Activated CD4-positive, alpha-beta T cell treated with anti-CD3 and anti-CD28 coated beads, Interleukin-2, amount 50 U/mL, for 48 hours (primary cell): ENCODE measurements at regions not wholly inside any gene's neighbourhood (a gene's known extent, or its start where the extent isn't known, plus 50 kb on each side); places are given as distances from the start of the nearest gene placed in this dataset.
"Not testable (repeated sequence)": the region's sequence is repeated elsewhere in the genome, so short reads cannot be mapped to it uniquely, and the experiment has no call there.

ENCODE experiments used
- DNase-seq, 2 experiments: peaks; one replicate each; pipeline ENCODE4 v3.0.0-alpha.2; 2020

DNA sequence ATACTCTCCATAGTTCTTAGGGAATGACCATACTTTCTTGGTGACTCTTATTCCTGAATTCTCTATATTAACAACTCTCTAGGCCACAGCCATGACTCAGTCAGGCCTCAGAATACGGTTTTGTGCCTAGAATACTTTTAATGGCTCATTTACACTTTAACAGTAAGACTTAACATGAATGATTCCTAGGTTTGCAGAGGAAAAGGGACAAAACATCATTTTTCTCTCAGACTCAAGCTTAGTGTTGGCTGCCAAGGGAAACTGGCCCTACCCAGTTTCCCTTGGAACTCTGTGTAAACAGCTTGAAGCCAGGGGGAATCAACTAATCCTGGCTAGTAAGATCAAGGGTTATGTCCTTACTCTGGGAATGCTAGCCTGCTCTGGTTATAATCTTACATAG lies 164.9 kb upstream of the PKN2 start:
- DNase-seq = no peak

GRCh38 chr1:88523854-88524528 lies 160.1 kb upstream of the PKN2 start:
- no peak for DNase-seq

DNA sequence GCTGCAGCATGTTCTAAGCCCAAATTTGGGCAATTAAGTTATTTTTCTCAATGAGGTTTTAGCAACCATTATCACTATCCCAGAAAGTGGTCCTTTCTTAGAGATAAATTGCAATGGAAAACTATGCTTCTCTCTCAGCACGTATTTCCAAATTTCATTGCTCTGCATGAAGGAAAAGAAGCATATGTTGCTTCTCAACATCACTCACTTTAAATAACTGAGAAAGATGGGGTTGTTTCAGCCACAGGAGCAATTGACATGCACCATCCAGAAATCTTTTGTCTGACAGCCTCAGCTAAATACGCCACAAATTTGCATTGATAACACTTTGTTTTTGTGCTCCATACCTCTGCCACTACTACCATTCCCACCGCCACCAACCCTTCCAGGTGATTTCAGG lies 157.6 kb upstream of the PKN2 start:
- DNase-seq = no peak

GRCh38 chr1:88528792-88529191 lies 155.3 kb upstream of the PKN2 start:
- DNase-seq = no peak

DNA sequence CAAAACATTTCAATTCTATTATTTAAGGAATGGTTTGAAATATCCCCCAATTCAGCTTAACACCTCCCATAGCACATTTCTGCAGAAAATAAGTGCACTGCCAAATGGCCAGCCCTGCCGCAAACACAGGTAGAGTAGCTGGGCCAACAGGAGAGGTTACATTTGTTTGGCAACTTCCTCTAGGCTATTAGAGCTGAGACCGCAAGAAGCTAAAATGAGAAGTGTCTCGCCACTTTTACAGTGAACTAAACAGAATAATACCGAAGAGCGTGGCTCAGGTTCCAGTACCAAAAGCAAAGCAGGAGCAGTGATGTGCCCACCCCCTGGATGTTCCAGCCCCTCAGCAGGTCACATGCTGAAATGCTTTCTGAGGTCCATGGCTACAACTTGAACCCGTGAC lies 154.5 kb upstream of the PKN2 start:
- DNase-seq = no peak

DNA sequence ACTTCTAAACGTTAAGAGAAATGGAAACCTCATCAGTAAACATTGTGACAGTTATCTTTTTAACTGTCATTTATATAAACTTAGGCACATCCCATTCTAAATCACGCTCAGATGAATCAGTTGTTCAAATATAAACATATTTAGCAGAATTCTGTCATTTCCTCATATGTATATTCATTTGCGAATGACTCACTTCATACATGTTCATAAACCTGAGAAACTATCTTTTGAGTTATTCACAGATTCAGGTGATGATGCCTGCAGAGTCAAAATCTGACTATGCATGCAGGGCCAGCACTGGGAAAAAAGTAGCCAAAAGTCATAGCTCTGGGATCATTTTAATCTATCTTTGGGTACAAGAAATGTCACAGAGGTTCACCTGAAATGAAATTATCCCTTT lies 153.8 kb upstream of the PKN2 start:
- no peak for DNase-seq

DNA sequence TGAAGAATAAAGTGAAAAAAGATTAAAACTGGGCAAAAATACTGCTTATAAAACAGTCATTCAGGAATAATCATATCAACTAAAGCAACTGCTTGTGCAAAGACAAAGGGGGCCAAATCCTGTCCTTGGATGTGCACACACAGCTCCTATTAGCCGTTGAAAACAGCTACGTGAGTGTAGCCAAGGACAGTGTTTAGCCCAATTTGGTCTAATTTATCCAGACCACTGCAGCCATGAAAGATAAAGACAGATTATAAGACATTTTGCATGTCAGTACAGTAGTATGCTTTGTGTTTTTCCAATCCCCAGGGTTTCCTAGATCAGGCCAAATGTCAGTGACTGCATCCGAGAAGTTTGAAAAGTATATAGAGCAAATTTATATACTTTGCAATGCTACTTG lies 146.3 kb upstream of the PKN2 start:
- no peak for DNase-seq

- DNase-seq = no peak
Observed at GRCh38 chr1:88538222-88538899, 145.7 kb upstream of the PKN2 start.

DNA sequence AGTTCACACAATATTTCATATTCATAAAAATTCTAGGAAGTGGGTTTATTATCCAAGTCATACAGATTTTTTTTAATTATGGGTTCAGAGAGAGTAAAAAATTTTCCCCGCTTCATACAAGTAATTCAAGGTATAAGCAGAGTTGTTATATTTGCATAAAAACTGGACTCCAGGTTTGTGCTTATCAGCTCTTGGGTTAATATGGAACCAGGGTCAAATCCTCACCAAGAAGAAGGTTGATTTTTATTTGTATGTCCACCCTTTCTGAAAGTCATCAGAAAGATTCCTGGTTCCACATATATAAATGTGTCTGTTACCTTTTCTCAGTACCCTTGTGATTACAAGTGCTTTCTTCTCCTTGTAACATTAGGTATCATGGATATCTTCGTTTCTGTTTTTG lies 143.8 kb upstream of the PKN2 start:
- DNase-seq = no peak

DNA sequence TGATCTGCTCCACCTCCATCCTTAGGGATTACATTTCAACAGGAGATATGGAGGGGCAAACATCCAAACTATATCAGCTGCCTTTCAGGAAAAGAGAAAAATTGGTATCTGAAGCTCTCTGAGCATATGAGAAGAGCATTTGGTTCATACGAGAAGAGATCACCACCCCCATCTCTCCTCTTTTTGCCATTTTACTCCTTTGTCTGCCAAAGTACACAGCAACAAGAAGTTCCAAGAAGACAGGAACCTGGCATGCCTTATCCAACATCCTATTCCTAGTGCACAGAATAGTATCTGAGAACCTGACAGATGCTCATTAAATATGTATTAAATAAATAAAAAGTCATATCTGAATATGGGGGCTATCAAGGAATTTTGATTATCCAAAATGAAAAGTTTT lies 142.5 kb upstream of the PKN2 start:
- no peak for DNase-seq

GRCh38 chr1:88544195-88544594 lies 139.9 kb upstream of the PKN2 start:
- no peak for DNase-seq

DNA sequence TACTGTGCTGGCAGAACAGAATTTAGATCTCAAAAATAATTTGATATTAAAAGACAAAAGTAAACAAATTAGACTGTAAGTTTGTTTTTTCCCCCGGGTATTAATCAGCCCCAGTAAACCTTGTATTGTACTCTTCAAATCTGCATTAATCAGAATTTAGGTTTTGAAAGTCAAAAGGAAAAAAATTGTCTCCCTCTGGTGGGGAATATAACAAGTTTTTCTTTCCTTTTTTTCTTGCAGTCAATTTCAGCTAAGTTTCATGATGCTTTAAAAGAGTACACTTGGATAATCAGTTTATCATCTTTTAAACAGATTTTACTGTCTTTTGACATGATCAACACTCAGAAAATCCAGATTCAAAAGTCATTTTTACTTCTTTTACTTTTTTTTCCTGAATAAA lies 134.5 kb upstream of the PKN2 start:
- no peak for DNase-seq

DNA sequence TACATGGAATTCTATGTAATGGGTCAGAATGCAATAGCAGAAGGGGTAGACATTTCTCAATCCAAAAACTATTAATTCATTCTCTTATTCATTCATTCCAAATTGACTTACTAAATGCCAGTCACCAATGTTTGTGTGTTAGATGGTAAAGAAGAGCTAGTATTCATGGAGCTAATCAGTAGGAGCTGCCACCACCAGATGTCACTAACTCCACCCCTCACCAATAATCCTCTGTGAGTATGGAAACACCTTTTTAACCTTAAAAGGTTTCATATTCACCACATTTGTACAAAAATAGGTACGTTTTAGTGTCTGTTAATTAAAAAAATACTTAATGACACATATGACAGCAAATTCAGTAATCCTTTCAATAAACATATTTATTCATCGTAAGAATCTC lies 131.8 kb upstream of the PKN2 start:
- no peak for DNase-seq

- no peak for DNase-seq
Observed at GRCh38 chr1:88557014-88557413, 127.1 kb upstream of the PKN2 start.

DNA sequence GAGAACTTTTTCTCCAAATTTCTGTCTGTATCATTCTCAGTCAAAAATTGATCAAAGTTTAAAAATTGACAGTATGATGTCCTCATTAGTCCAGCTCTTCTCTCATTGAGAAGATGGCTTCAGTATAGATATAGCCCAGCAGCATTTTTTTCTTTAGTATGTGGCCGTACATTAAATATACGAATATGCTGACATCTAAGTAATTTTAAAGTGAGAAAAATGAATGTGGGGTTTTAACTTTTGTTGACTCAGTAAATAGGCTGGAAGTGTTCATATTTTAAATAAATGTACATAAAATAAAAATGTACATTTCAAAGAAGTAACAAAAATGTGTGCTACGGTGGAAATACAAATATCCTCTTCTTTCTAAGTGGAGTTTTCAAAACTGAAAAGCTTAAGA lies 123.5 kb upstream of the PKN2 start:
- no peak for DNase-seq

DNA sequence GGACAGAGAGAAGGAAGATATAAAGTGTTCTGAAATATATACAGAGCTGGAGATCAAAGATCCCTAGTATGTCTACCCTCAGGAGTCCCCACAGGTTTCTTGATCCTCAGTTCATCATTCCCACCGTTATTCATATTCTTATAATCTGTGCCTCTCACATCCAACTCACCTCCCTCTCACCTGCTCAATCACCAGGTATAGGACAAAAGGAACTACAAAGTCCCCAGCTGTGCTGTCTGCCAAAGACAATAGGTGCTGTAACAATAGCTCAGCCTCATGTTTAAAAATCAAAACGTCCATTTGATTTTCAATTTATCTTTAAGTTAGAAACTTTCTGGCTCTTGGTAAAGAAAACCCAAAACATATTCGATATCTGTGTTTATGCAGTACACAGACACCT lies 121.1 kb upstream of the PKN2 start:
- no peak for DNase-seq

DNA sequence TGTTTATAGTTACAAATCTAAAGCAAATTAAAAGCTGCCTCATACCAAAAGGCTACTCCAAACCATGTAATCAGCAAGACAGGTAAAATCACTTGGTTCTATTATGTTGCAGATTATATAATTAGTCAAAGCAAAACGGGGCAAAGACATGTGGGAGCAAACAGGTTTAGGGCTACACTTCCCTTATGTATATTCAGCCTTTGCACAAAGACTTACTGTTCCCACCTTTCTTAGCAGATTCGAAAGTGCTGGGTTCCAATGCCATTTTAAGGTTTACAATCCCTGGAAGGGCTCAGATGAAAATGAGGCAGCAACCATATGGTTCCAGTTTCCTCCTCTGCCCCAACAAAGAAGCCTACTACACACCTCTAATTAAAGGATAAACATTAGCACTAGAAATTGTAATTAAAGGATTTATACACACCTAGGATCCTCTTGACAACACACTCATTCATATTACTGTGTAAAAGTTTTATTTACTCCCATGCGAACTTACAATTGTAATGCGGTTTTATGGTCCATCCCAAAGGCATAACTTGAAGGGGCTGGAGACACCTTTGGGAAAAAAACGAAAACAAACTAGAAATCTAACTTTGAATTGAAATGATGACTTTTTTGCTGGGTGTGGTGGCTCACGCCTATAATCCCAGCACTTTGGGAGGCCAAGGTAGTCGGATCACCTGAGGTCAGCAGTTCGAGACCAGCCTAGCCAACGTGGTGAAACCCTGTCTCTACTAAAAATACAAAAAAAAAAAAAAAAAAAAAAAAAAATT lies 117.3 kb upstream of the PKN2 start:
- DNase-seq = no peak

DNA sequence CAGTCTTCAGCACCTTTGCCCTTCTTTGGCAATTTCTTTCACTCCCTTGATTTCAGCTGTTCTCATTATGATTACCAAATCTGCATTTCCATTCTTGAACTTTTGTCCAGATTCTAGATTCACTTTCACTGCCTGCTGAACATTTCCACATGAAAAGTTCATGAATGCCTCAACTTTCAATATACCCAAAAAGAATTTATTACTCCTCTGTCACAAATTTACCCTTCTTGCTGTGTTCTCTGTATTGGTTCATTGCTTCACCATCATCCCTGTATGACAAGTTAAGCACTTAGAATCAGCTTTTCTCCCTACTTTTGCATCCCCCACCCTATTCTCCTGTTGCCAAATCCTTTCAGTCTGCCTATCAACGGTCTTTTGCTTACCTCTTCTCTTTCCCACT lies 112.6 kb upstream of the PKN2 start:
- no peak for DNase-seq

- no peak for DNase-seq
Observed at GRCh38 chr1:88579598-88579997, 104.5 kb upstream of the PKN2 start.

DNA sequence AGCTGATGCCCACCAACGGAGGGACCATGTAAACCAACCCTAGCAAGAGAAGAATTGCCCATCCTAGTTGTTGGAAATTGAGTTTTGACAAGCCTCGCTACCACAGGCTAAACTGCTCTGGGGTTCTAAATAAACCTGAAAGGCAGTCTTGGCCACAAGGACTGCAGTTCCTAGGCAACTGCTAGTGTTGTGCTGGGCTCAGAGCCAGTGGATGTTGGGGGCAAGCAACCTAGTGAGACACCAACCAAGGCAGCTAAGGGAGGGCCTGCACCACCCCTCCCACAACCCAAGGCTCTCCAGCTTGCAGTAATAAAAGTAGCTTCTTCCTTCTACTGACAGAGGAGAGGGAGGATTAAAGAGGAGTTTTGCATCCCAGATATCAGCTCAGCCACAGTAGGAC lies 102.4 kb upstream of the PKN2 start:
- no peak for DNase-seq

DNA sequence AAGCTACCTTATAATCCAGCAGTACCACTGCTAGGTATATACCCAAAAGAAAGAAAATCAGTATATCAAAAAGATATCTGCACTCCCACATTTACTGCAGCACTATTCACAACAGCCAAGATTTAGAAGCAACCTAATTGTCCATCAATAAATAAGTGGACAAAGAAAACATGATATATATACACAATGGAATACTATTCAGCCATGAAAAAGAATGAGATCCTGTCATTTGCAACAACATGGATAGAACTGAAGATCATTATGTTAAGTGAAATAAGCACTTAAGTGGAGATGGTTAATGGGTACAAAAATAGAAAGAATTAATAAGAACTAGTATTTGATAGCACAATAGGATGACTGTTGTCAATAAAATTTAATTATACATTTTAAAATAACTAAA lies 90.7 kb upstream of the PKN2 start:
- no peak for DNase-seq

DNA sequence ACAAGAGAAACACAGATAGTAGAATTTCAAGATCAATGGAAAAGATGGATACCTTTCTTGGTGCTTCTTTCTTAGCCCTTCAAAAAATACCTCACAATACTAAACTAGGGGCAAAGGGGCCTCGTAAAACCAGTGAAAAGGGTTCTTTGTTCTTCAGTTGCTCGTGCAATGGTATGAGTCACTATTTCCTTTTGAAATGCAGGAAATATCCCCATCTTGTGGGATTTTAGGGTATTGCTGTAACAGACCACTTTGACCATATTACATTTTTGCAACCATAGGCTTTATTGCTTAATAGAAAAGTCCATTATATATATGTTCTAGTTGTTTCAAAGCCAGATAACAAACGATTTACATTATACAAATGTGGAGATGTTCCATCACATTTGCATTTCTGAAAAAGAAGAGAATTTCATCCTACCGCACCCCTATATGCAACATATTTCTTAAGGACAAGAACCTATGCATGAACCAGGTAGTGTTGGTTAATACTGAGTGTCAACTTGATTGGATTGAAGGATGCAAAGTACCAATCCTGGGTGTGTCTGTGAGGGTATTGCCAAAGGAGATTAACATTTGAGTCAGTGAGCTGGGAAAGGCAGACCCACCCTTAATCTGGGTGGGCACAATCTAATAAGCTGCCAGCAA lies 88.6 kb upstream of the PKN2 start:
- DNase-seq = no peak

- not testable (repeated sequence) for DNase-seq
Observed at GRCh38 chr1:88597973-88598372, 86.1 kb upstream of the PKN2 start.
